Skeletal muscle tissue (tissue), 3 donors: ENCODE measurements at regions not wholly inside any gene's neighbourhood (a gene's known extent, or its start where the extent isn't known, plus 50 kb on each side); places are given as distances from the start of the nearest gene placed in this dataset.

Experiments used
- H3K27ac ChIP-seq: one replicate; pipeline ENCODE4 v1.7.0; 2013; ENCODE audit warnings: mild to moderate bottlenecking, low read depth, low read length, inconsistent platforms
- H3K27me3 ChIP-seq, 3 donors: one replicate each; pipeline ENCODE4 v1.7.0; 2013; ENCODE audit warnings: low read length in 3 of 3; ENCODE audit not compliant: control insufficient read depth in 3 of 3, insufficient read depth in 3 of 3
- H3K36me3 ChIP-seq, 3 donors: one replicate each; pipeline ENCODE4 v1.7.0; 2013; ENCODE audit warnings: low read length in 3 of 3; ENCODE audit not compliant: control insufficient read depth in 3 of 3, insufficient read depth in 3 of 3
- H3K4me1 ChIP-seq, 3 donors: one replicate each; pipeline ENCODE4 v1.7.0; 2013; ENCODE audit warnings: low read length in 3 of 3, mild to moderate bottlenecking in 3 of 3; ENCODE audit not compliant: control insufficient read depth in 3 of 3, insufficient read depth in 3 of 3
- H3K4me3 ChIP-seq, 3 donors: one replicate each; pipeline ENCODE4 v1.7.0; 2013; ENCODE audit warnings: low read length in 3 of 3
- H3K9ac ChIP-seq, 3 donors: one replicate each; pipeline ENCODE4 v1.7.0; 2013; ENCODE audit warnings: low read length in 3 of 3, mild to moderate bottlenecking in 3 of 3, moderate library complexity in 2 of 3, low read depth in 1 of 3
- H3K9me3 ChIP-seq, 3 donors: one replicate each; pipeline ENCODE4 v1.7.0; 2013; ENCODE audit warnings: low read length in 3 of 3; ENCODE audit not compliant: control insufficient read depth in 3 of 3
- donor health status: Osteomylitis.

DNA sequence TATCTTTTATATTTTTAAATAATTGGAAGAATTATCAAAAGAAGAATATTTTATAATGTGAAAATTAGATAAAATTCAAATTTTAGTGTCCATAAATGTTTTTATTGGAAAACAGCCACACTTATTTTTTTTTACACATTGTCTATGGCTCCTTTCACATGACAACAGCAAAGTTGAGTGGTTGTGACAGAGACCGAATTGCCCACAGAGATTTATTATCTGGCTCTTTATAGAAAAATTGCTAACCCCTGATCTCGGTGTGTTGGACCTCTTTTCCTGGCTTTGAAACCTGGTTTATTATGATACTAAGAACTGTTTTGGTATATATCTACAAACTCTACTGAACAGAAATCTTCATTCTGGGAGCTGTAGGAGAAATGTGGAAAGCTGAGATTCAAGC, 269.1 kb upstream of the UMPS start:
- Histone ChIP-seq H3K4me3 (no peak overlapping the region), H3K9ac (no peak overlapping the region), H3K27me3 (no peaks in the 10 kb centered on the region), H3K9me3 (no peaks in the 10 kb centered on the region), H3K27ac (no peak overlapping the region), H3K4me1 (no peaks in the 10 kb centered on the region), H3K36me3 (peaks cover 0 to 5% (median 0%) of the 10 kb centered on the region in 3 donors)

DNA sequence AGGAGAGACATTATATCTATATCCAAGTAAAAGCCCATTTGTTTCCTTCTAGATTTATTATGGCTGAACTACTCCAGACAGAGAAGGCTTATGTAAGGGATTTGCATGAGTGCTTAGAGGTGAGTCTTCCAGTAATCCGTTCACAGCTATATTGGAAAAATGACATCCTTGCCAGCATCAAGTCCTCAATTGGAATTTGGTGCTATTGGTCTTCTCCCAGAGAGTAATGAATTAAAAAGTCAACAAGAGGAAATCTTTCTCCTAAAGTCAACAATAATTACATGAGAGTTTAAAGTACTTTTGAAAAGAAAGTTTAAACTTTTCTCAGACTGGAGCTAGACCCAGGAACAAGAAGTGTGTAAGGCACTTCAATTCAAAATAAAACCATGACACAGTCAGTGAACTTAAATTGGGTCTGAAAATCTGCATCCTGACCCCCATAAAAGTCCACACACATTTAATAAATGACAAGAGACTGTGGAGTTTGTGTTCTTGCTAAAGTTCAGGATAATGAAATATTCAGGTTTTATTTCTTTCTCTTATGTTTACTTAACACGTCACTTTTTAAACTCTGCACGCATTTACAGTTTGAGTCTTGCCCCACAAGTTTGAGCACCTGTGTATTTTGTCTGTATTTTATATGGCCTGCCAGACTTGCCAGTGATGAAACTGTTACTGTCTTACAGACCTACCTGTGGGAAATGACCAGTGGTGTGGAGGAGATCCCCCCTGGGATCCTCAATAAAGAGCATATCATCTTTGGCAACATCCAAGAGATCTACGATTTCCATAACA, 268.2 kb upstream of the UMPS start:
- Histone ChIP-seq H3K4me3 (no peak overlapping the region), H3K36me3 (peaks cover 0 to 5% (median 0%) of the 10 kb centered on the region in 3 donors), H3K4me1 (no peaks in the 10 kb centered on the region), H3K9me3 (no peaks in the 10 kb centered on the region), H3K27ac (no peak overlapping the region), H3K27me3 (no peaks in the 10 kb centered on the region), H3K9ac (no peak overlapping the region)

DNA sequence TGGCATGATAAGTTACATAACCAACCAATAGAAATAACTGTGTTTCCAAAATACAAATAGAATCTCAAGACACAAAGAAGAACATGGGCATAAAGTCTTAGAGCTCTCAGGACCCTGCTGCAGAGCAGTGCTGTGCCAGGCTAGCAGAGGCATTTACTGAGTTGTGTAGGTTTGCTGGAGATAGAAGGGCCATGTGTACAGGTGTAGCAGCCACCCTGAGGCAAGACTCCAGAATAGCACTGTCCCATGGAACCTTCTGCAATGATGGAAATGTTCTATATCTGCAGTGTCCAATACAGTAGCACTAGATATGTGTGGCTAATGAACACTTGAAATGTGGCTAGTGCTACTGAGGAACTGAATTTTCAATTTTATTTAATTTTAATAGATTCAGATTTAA, 267.0 kb upstream of the UMPS start:
- Histone ChIP-seq H3K27me3 (no peaks in the 10 kb centered on the region), H3K4me3 (no peak overlapping the region), H3K9ac (no peak overlapping the region), H3K27ac (no peak overlapping the region), H3K36me3 (peaks cover 0 to 5% (median 0%) of the 10 kb centered on the region in 3 donors), H3K4me1 (no peaks in the 10 kb centered on the region), H3K9me3 (no peaks in the 10 kb centered on the region)

DNA sequence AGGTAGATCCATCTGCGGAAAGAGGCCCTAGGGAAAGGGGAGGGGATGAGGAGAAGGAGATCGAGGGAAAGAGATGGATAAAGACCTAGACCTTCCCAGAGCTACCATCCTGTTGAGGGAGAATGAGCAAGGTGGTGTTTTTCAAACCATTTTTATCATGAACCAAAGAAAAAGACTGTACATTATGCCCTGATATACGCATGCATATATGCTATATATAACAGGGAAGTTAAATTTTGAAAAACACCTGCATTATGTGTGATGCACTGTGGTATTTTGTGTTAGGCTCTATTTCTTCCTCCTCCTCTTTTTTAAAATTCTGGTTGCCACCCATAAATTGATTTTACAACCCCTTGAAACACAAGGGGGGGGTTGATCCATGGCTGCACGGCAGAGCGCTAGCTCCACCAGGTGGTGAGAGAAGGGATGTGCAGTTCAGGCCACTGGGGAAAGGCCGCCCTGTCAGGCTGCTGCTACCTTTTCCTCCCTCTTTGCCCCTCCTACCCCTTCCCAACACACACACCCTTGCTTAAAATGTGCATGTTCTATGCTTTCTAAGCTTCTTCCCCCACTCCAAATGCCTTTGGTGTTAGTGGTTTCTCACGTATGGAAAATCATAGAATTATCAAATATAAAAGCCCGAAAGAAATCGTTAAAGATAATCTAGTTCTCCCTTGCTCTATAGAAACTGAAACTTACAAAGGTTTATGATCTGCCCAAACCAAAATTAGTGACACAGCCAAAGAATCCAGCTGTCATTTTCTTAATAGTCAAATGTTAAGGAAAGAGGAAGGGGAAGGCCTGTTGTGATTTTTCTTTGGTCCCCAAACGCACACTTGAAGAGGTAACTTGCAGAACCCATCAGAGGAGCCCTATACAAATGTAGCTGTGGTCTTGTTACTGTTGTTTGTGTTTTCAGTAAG, 262.0 kb upstream of the UMPS start:
- no peaks in the 10 kb centered on the region for H3K36me3 ChIP-seq

DNA sequence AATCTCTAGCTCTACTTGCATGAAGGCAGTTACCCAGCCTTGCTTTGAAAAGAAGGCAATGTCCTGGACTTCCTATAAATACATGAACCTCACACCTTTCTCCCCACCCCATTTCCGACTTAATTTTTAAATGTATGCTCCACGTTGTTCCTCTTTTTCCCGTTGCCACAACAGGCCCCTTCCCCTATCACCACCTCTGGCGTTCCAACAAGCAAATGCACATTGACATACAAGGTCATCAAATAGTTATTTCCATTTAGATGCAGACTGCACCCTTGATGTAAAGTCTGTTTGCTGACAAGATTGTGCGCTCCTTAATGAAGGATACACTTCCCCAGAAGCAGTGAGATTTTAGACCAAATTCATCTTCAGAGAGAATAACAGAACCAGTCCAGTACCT, 260.7 kb upstream of the UMPS start:
- Histone ChIP-seq H3K27me3 (no peaks in the 10 kb centered on the region), H3K4me3 (no peak overlapping the region), H3K9ac (no peak overlapping the region), H3K27ac (no peak overlapping the region), H3K36me3 (no peaks in the 10 kb centered on the region), H3K4me1 (no peaks in the 10 kb centered on the region), H3K9me3 (no peaks in the 10 kb centered on the region)

More for the DNA sequence above, 262.0 kb upstream of the UMPS start:
- Histone ChIP-seq H3K27ac (no peak overlapping the region), H3K4me3 (no peak overlapping the region), H3K9ac (no peak overlapping the region), H3K4me1 (no peaks in the 10 kb centered on the region), H3K27me3 (no peaks in the 10 kb centered on the region), H3K9me3 (no peaks in the 10 kb centered on the region)

DNA sequence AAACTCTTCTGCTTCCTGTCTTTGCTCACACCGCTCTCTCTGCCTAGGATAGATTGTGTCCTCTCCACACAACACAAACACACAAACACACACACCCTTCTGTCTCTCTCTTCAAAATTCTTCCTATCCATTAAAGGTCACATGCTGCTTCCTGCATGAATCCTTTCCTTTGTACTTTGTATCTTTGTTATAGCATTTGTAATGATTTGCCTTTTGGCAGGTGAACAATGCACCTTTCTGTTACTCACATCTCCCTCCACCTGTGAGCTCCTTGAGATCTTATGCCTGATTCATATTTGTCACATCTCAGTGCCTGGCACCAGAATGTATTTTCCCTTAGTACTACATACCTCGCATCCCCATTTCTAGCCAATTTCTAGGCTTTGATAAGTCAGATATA, 251.4 kb upstream of the UMPS start:
- Histone ChIP-seq H3K27me3 (no peaks in the 10 kb centered on the region), H3K4me1 (no peaks in the 10 kb centered on the region), H3K36me3 (peaks cover 0 to 9% (median 8%) of the 10 kb centered on the region in 3 donors), H3K9me3 (no peaks in the 10 kb centered on the region), H3K27ac (no peak overlapping the region), H3K9ac (no peak overlapping the region), H3K4me3 (no peak overlapping the region)

DNA sequence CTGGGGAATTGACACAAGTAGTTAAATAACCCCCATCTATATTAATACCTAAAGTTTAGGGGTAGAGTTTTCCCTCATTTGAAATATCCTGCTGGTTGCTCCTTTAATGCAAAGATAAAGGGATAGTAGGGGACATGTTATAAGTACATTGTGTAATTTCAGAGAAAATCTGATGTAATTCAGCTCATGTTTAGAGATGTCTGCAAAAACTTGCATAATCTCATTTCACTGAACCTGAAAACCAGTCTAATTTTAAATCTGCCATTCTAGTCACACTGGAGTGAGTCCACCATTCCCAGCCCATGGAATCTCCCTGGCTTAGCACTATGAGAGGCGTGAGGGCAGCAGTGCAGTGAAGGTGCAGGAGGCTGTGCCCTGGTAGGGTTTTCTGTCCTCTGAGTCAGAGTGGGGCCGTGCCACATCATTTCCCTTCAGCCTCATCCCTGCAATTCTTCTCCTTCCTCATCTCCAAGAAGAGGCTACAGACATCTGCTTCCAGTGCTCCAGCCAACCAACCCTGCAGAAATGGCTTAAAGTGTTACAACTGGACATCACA, 246.3 kb upstream of the UMPS start:
- Histone ChIP-seq H3K27ac (no peak overlapping the region), H3K9me3 (no peaks in the 10 kb centered on the region), H3K4me3 (no peak overlapping the region), H3K36me3 (peaks cover 2 to 12% (median 9%) of the 10 kb centered on the region in 3 donors), H3K4me1 (no peaks in the 10 kb centered on the region), H3K27me3 (no peaks in the 10 kb centered on the region), H3K9ac (no peak overlapping the region)

DNA sequence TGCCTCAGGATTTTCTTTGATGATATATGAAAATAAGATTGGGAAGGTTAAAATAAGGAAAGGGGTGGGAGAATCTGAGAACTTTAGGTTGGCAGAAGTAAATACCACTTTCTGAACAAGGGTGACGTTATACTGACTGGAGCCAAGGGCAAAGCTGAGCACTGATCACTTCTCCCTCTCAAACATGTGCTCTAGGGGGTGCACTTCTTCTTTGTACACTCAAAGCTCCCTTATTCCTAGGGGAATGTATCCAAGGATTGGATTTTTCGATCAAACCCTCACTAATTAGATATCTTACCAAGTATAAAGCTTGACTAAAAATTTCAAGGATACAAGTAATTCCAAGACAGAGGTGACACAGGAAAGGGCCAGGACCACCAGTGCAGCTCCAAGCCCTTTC, 243.9 kb upstream of the UMPS start:
- Histone ChIP-seq H3K4me1 (no peaks in the 10 kb centered on the region), H3K27ac (no peak overlapping the region), H3K9me3 (no peaks in the 10 kb centered on the region), H3K9ac (no peak overlapping the region), H3K27me3 (no peaks in the 10 kb centered on the region), H3K4me3 (no peak overlapping the region), H3K36me3 (peaks cover 4 to 12% (median 11%) of the 10 kb centered on the region in 3 donors)

DNA sequence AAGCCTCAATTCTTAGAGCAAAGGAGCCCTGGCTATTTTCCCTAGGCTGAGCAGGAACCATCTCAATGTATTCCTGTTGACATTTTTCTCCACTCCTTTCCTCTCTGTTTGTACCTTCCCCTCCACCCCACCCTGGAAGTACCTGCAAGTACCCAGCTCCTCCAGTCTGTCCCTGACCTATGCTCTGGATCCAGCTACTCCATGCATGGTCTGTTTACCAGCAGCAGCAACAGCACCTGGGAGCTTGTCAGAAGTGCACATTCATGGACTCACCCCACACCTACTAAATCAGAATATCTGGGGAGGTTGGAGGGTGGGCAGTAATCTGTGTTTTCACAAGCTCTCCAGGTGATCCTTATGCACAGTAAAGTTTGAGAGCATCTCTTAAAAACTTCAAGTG, 240.7 kb upstream of the UMPS start:
- H3K36me3 ChIP-seq = peaks cover 2 to 12% (median 4%) of the 10 kb centered on the region in 3 donors
- H3K27me3 ChIP-seq = no peaks in the 10 kb centered on the region
- H3K9me3 ChIP-seq = no peaks in the 10 kb centered on the region
- no peak overlapping the region for H3K27ac ChIP-seq
- no peak overlapping the region for H3K9ac ChIP-seq
- no peak overlapping the region for H3K4me3 ChIP-seq
- H3K4me1 ChIP-seq = no peaks in the 10 kb centered on the region

DNA sequence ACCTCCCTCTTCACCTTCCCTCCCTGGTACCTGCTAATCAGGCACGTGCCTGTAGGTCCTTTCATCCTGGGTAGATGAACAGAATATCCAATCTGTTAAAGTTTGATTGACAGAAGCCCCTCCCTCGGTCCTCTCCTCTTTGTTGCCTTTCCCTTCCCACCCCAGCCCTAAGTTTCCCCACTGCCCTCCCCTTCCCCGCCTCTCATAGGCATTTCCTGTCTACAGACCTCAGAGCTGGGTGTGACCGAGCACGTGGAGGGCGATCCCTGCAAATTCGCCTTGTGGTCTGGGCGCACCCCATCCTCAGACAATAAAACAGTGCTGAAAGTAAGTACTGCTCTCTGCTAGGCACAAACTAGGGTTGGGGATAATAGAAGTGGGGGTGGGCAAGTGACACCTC, 239.2 kb upstream of the UMPS start:
- Histone ChIP-seq H3K36me3 (peaks cover 2 to 12% (median 4%) of the 10 kb centered on the region in 3 donors), H3K4me3 (no peak overlapping the region), H3K9ac (no peak overlapping the region), H3K27ac (no peak overlapping the region), H3K4me1 (no peaks in the 10 kb centered on the region), H3K27me3 (no peaks in the 10 kb centered on the region), H3K9me3 (no peaks in the 10 kb centered on the region)
